H1 (cell line): ENCODE measurements at regions not wholly inside any gene's neighbourhood (a gene's known extent, or its start where the extent isn't known, plus 50 kb on each side); places are given as distances from the start of the nearest gene placed in this dataset.

Experiments used
- CTCF ChIA-PET: fragments of 300-600 bp; sonication (Branson Sonifier 250); formaldehyde crosslinking; loops from one replicate; lab custom pipeline; 2021; ENCODE audit not compliant: partially characterized antibody; lab: Charles Lee
- POLR2A ChIA-PET: fragments of 300-600 bp; sonication (Branson Sonifier 250); formaldehyde crosslinking; loops from one replicate; lab custom pipeline; 2021; ENCODE audit warnings: inconsistent platforms; ENCODE audit not compliant: partially characterized antibody; lab: Charles Lee
- DNase-seq, 2 experiments: peaks; one replicate each; pipeline versions ENCODE4 v3.0.0 to v3.0.0-alpha.2; 2010 to 2022; ENCODE audit warnings: low spot score in 2 of 2, low read depth in 1 of 2, mixed read lengths in 1 of 2
- FAIRE-seq: peaks from 2 replicates; lab custom pipeline; 2011; peaks lifted over from hg19 to GRCh38; lab: Jason Lieb, UNC
- H2AFZ ChIP-seq: 2 replicates; pipeline ENCODE4 v1.8.1; 2012; ENCODE audit warnings: low read length, inconsistent platforms
- H2AK5ac ChIP-seq: 2 replicates; pipeline ENCODE4 v1.6.1; 2013; ENCODE audit warnings: low read depth, low read length
- H2BK120ac ChIP-seq: replicated peaks from 2 replicates; pipeline ENCODE3; 2013; ENCODE audit warnings: low read depth, low read length, inconsistent platforms
- H2BK12ac ChIP-seq: 2 replicates; pipeline ENCODE4 v1.6.1; 2013; ENCODE audit warnings: low read depth, low read length
- H2BK15ac ChIP-seq: 2 replicates; pipeline ENCODE4 v1.6.1; 2013; ENCODE audit warnings: low read length
- H2BK20ac ChIP-seq: 2 replicates; pipeline ENCODE4 v1.6.1; 2013; ENCODE audit warnings: low read length
- H2BK5ac ChIP-seq: 2 replicates; pipeline ENCODE4 v1.6.1; 2013; ENCODE audit warnings: low read depth, low read length
- H3K14ac ChIP-seq: 2 replicates; pipeline ENCODE4 v1.6.1; 2013; ENCODE audit warnings: inconsistent platforms; ENCODE audit not compliant: insufficient read length
- H3K18ac ChIP-seq: 2 replicates; pipeline ENCODE4 v1.6.1; 2013; ENCODE audit warnings: low read length; ENCODE audit errors: extremely low read depth
- H3K23ac ChIP-seq: 2 replicates; pipeline ENCODE4 v1.6.1; 2013; ENCODE audit warnings: inconsistent platforms; ENCODE audit not compliant: insufficient read length
- H3K23me2 ChIP-seq: 2 replicates; pipeline ENCODE4 v1.6.1; 2013; ENCODE audit warnings: low read depth, low read length
- H3K27ac ChIP-seq: 2 replicates; pipeline ENCODE4 v1.6.1; 2011; ENCODE audit warnings: low read depth, low read length, inconsistent platforms
- H3K27me3 ChIP-seq, 4 experiments: replicated peaks in 1 of 4; 1 replicate in 1 of 4; 2 replicates in 3 of 4; pipeline versions ENCODE4 v1.6.1 to v1.8.1; 2011 to 2013; ENCODE audit warnings: low read length in 3 of 4, mild to moderate bottlenecking in 3 of 4, inconsistent platforms in 2 of 4, mixed read lengths in 2 of 4, moderate library complexity in 1 of 4; ENCODE audit not compliant: control insufficient read depth in 3 of 4, insufficient read depth in 3 of 4; ENCODE audit errors: extremely low read depth in 1 of 4
- H3K36me3 ChIP-seq, 4 experiments: 2 replicates each; pipeline versions ENCODE4 v1.6.1 to v1.8.1; 2011 to 2013; ENCODE audit warnings: mild to moderate bottlenecking in 4 of 4, low read length in 3 of 4, moderate library complexity in 2 of 4, control low read depth in 1 of 4, inconsistent platforms in 1 of 4; ENCODE audit not compliant: insufficient read depth in 4 of 4, control insufficient read depth in 2 of 4
- H3K4ac ChIP-seq: replicated peaks from 2 replicates; pipeline ENCODE3; 2013; ENCODE audit warnings: low read length, low read depth, mixed read lengths, inconsistent platforms; ENCODE audit not compliant: insufficient read length
- H3K4me1 ChIP-seq, 4 experiments: replicated peaks in 1 of 4; 1 replicate in 1 of 4; 2 replicates in 3 of 4; pipeline versions ENCODE4 v1.6.1 to v1.8.1; 2011 to 2013; ENCODE audit warnings: low read length in 3 of 4, inconsistent platforms in 2 of 4, mixed read lengths in 1 of 4; ENCODE audit not compliant: insufficient read depth in 4 of 4, control insufficient read depth in 3 of 4
- H3K4me2 ChIP-seq, 2 experiments: 2 replicates each; pipeline versions ENCODE4 v1.6.1 to v1.8.1; 2011 to 2013; ENCODE audit warnings: low read depth in 2 of 2, low read length in 2 of 2, control low read depth in 1 of 2, inconsistent platforms in 1 of 2, mild to moderate bottlenecking in 1 of 2; ENCODE audit not compliant: insufficient read depth in 1 of 2
- H3K4me3 ChIP-seq, 4 experiments: fragments of 200-600, 300-600 bp in 1 of 4; sonication (generic), shearing (Covaris generic), sonication (Bioruptor Twin) in 1 of 4; 2 replicates each; pipeline versions ENCODE4 v1.5.1 to v1.8.1; 2011 to 2016; ENCODE audit warnings: low read length in 4 of 4, low read depth in 3 of 4, control low read depth in 2 of 4, inconsistent platforms in 2 of 4, mild to moderate bottlenecking in 2 of 4, mixed read lengths in 1 of 4, moderate library complexity in 1 of 4; ENCODE audit not compliant: insufficient read depth in 2 of 4; ENCODE audit errors: extremely low read depth in 1 of 4
- H3K56ac ChIP-seq: replicated peaks from 2 replicates; pipeline ENCODE3; 2013; ENCODE audit warnings: low read depth, mild to moderate bottlenecking, mixed read lengths, low read length, inconsistent platforms; ENCODE audit not compliant: insufficient read length
- H3K79me1 ChIP-seq: 2 replicates; pipeline ENCODE4 v1.6.1; 2013; ENCODE audit warnings: low read depth, low read length, control low read depth
- H3K79me2 ChIP-seq, 2 experiments: 2 replicates each; pipeline versions ENCODE4 v1.6.1 to v1.8.1; 2012 to 2013; ENCODE audit warnings: low read length in 2 of 2, mild to moderate bottlenecking in 2 of 2, inconsistent platforms in 1 of 2; ENCODE audit not compliant: insufficient read depth in 2 of 2, control insufficient read depth in 1 of 2
- H3K9ac ChIP-seq, 4 experiments: replicated peaks in 1 of 4; 1 replicate in 1 of 4; 2 replicates in 3 of 4; pipeline versions ENCODE4 v1.6.1 to v1.8.1; 2011 to 2013; ENCODE audit warnings: low read depth in 3 of 4, low read length in 3 of 4, control low read depth in 2 of 4, mild to moderate bottlenecking in 2 of 4, moderate library complexity in 2 of 4, inconsistent platforms in 1 of 4; ENCODE audit errors: extremely low read depth in 1 of 4
- H3K9me3 ChIP-seq, 2 experiments: 2 replicates each; pipeline versions ENCODE4 v1.6.1 to v1.8.1; 2012 to 2013; ENCODE audit warnings: mild to moderate bottlenecking in 2 of 2, moderate library complexity in 2 of 2, control low read depth in 1 of 2, inconsistent platforms in 1 of 2, low read depth in 1 of 2, low read length in 1 of 2, mixed read lengths in 1 of 2; ENCODE audit not compliant: insufficient read depth in 2 of 2
- H4K20me1 ChIP-seq, 2 experiments: replicated peaks in 1 of 2; 2 replicates each; pipeline versions ENCODE3 to v1.8.1; 2011 to 2013; ENCODE audit warnings: inconsistent platforms in 2 of 2, low read length in 2 of 2, mild to moderate bottlenecking in 1 of 2; ENCODE audit not compliant: insufficient read depth in 2 of 2, control insufficient read depth in 1 of 2
- H4K5ac ChIP-seq: 2 replicates; pipeline ENCODE4 v1.6.1; 2013; ENCODE audit warnings: low read length, low read depth, mixed read lengths, inconsistent platforms; ENCODE audit not compliant: insufficient read length
- H4K8ac ChIP-seq: 2 replicates; pipeline ENCODE4 v1.8.0; 2013; ENCODE audit warnings: mild to moderate bottlenecking, moderate library complexity, low read length, inconsistent platforms; ENCODE audit not compliant: insufficient read depth; ENCODE audit errors: extremely low read depth
- H4K91ac ChIP-seq: replicated peaks from 2 replicates; pipeline ENCODE3; 2013; ENCODE audit warnings: low read length, mixed read lengths, inconsistent platforms; ENCODE audit not compliant: insufficient read length
- YY1 ChIP-seq: IDR thresholded peaks from 2 replicates; pipeline ENCODE4 v1.6.1; 2011; ENCODE audit warnings: low read depth, mild to moderate bottlenecking, low read length

GRCh38 chr2:187034434-187034833 is 185.5 kb upstream of the ZSWIM2 start:
- Histone ChIP-seq H3K23ac (no peak overlapping the region), H3K79me2 (no peaks in the 10 kb centered on the region), H3K27ac (no peak overlapping the region), H4K5ac (no peak overlapping the region), H3K4me2 (no peak overlapping the region), H2BK15ac (no peak overlapping the region), H3K18ac (no peak overlapping the region), H3K79me1 (no peaks in the 10 kb centered on the region), H3K56ac (no peak overlapping the region), H3K9me3 (no peaks in the 10 kb centered on the region), H4K91ac (no peak overlapping the region), H3K4me3 (no peak overlapping the region), H4K20me1 (no peaks in the 10 kb centered on the region), H3K23me2 (no peaks in the 10 kb centered on the region), H2BK20ac (no peak overlapping the region), H2BK12ac (no peak overlapping the region), H2AK5ac (no peak overlapping the region), H4K8ac (no peak overlapping the region), H2BK5ac (no peak overlapping the region), H2BK120ac (no peak overlapping the region), H3K4me1 (no peaks in the 10 kb centered on the region), H3K4ac (no peak overlapping the region), H3K27me3 (no peaks in the 10 kb centered on the region), H3K9ac (no peak overlapping the region), H3K14ac (no peak overlapping the region), H3K36me3 (no peaks in the 10 kb centered on the region), H2AFZ (no peak overlapping the region)
- ChIA-PET CTCF (interaction anchor here (1.6 kb wide), 1 partner anchor 20 kb away, joined by 5 read pairs; no protein-coding TSS in a partner anchor), POLR2A (interaction anchor here (0.6 kb wide), 1 partner anchor 1326 kb away, joined by 3 read pairs; no protein-coding TSS in a partner anchor)
- DNase-seq (no peak), FAIRE-seq (no peak)
- no peak for TF ChIP-seq YY1
